Kidney epithelial cell (primary cell): ENCODE measurements at regions not wholly inside any gene's neighbourhood (a gene's known extent, or its start where the extent isn't known, plus 50 kb on each side); places are given as distances from the start of the nearest gene placed in this dataset.
"Not testable (repeated sequence)": the region's sequence is repeated elsewhere in the genome, so short reads cannot be mapped to it uniquely, and the experiment has no call there.

ENCODE experiments used
- DNase-seq: peaks from one replicate; pipeline ENCODE4 v3.0.0-alpha.2; 2010; ENCODE audit warnings: low read depth
- H3K27me3 ChIP-seq: 2 replicates; pipeline ENCODE4 v1.6.0; 2011; ENCODE audit warnings: low read length; ENCODE audit not compliant: control insufficient read depth, insufficient read depth
- H3K36me3 ChIP-seq: 2 replicates; pipeline ENCODE4 v1.5.1; 2011; ENCODE audit warnings: low read length; ENCODE audit not compliant: control insufficient read depth, insufficient read depth
- H3K4me3 ChIP-seq: 2 replicates; pipeline ENCODE4 v1.5.1; 2011; ENCODE audit warnings: low read depth, mild to moderate bottlenecking, control low read depth, low read length
- TF ChIP-seq, protein P1 (sequence below): IDR thresholded peaks from 2 replicates; pipeline ENCODE4 v1.5.1; 2011; ENCODE audit warnings: mild to moderate bottlenecking, moderate library complexity, low read length, control low read depth, inconsistent platforms; ENCODE audit not compliant: insufficient read depth, poor library complexity, severe bottlenecking

GRCh38 chrX:113212052-113212451 is 371.4 kb upstream of the AMOT start:
- TF ChIP-seq, protein P1, sequence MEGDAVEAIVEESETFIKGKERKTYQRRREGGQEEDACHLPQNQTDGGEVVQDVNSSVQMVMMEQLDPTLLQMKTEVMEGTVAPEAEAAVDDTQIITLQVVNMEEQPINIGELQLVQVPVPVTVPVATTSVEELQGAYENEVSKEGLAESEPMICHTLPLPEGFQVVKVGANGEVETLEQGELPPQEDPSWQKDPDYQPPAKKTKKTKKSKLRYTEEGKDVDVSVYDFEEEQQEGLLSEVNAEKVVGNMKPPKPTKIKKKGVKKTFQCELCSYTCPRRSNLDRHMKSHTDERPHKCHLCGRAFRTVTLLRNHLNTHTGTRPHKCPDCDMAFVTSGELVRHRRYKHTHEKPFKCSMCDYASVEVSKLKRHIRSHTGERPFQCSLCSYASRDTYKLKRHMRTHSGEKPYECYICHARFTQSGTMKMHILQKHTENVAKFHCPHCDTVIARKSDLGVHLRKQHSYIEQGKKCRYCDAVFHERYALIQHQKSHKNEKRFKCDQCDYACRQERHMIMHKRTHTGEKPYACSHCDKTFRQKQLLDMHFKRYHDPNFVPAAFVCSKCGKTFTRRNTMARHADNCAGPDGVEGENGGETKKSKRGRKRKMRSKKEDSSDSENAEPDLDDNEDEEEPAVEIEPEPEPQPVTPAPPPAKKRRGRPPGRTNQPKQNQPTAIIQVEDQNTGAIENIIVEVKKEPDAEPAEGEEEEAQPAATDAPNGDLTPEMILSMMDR, result no peak
- Histone ChIP-seq H3K36me3 (no peaks in the 10 kb centered on the region), H3K4me3 (no peak overlapping the region), H3K27me3 (no peaks in the 10 kb centered on the region)
- no peak for DNase-seq

GRCh38 chrX:113202601-113203000 is 362.0 kb upstream of the AMOT start:
- Histone ChIP-seq H3K4me3 (no peak overlapping the region), H3K36me3 (no peaks in the 10 kb centered on the region), H3K27me3 (no peaks in the 10 kb centered on the region)
- no peak for DNase-seq
- TF ChIP-seq, protein P1, result no peak

- TF ChIP-seq, protein P1, result no peak
- DNase-seq, result no peak
- Histone ChIP-seq H3K27me3 (no peaks in the 10 kb centered on the region), H3K4me3 (no peak overlapping the region), H3K36me3 (no peaks in the 10 kb centered on the region)
Observed at GRCh38 chrX:113195949-113196348, 355.3 kb upstream of the AMOT start.

- Histone ChIP-seq H3K4me3 (no peak overlapping the region), H3K27me3 (no peaks in the 10 kb centered on the region), H3K36me3 (no peaks in the 10 kb centered on the region)
- no peak for DNase-seq
- TF ChIP-seq, protein P1, result no peak
Observed at GRCh38 chrX:113192418-113192817, 351.8 kb upstream of the AMOT start.

- H3K4me3 ChIP-seq, result no peak overlapping the region
- no peak for DNase-seq
- H3K36me3 ChIP-seq, result no peaks in the 10 kb centered on the region
- no peaks in the 10 kb centered on the region for H3K27me3 ChIP-seq
- TF ChIP-seq, protein P1, result no peak
Observed at GRCh38 chrX:113157496-113157895, 316.9 kb upstream of the AMOT start.

- not testable (repeated sequence) for DNase-seq, H3K27me3 ChIP-seq, H3K36me3 ChIP-seq, H3K4me3 ChIP-seq
Observed at GRCh38 chrX:113154315-113154714, 313.7 kb upstream of the AMOT start.

- DNase-seq, result no peak
- H3K27me3 ChIP-seq, result no peaks in the 10 kb centered on the region
- no peaks in the 10 kb centered on the region for H3K36me3 ChIP-seq
- TF ChIP-seq, protein P1, result no peak
- no peak overlapping the region for H3K4me3 ChIP-seq
Observed at GRCh38 chrX:113136836-113137235, 296.2 kb upstream of the AMOT start.
